ENCODE measurements at regions not wholly inside any gene's neighbourhood (a gene's known extent, or its start where the extent isn't known, plus 50 kb on each side); places are given as distances from the start of the nearest gene placed in this dataset.

DNA sequence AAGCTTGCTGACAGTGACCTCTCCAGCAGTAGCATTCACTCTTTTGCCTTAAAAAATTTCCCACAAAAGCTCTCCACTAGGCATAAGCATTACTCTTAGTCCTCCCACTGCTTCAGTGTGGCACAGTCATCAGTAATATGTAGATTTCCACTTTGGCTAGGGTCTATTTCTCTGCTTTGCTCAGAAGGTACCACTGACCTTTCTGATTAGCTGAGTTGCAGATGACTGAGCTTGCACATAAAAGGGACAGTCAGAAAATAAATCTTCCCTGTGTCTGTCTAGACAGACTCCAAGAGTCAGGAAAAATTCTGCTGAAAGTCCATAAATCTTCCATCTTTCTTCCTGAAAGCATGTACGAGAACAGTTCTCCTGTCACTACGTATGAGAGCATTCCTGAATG is 56.6 kb upstream of the APP start:
- H3K4me3 ChIP-seq (replicated peaks; ENCODE audit: low read depth, low read length): no peak overlapping the region
- TF ChIP-seq, protein P1, sequence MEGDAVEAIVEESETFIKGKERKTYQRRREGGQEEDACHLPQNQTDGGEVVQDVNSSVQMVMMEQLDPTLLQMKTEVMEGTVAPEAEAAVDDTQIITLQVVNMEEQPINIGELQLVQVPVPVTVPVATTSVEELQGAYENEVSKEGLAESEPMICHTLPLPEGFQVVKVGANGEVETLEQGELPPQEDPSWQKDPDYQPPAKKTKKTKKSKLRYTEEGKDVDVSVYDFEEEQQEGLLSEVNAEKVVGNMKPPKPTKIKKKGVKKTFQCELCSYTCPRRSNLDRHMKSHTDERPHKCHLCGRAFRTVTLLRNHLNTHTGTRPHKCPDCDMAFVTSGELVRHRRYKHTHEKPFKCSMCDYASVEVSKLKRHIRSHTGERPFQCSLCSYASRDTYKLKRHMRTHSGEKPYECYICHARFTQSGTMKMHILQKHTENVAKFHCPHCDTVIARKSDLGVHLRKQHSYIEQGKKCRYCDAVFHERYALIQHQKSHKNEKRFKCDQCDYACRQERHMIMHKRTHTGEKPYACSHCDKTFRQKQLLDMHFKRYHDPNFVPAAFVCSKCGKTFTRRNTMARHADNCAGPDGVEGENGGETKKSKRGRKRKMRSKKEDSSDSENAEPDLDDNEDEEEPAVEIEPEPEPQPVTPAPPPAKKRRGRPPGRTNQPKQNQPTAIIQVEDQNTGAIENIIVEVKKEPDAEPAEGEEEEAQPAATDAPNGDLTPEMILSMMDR (IDR thresholded peaks at IDR 0.05; ENCODE audit: low read length, missing control alignments): no peak
- no peak for DNase-seq (ENCODE audit: low read depth)

DNA sequence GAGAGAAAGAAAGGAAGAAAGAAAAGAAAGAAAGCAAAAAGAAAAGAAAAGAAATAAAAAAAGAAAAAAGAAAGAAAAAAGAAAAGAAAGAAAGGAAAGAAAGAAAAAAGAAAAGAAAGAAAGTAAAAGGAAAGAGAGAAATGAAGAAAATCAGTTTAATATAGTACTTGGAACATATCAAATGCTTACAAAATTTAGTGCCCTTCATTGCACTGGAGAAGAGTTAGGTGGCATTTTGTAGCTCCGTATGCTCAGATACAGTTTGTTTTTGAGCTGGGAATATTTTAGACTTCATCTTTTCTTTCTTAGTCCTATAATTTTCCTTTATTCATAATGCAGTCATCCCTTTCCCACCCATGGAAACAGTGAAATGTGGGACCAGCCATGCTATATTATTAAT is 56.2 kb upstream of the APP start:
- no peak for DNase-seq (ENCODE audit: low read depth)
- TF ChIP-seq, protein P1 (IDR thresholded peaks at IDR 0.05; ENCODE audit: low read length, missing control alignments): no peak

DNA sequence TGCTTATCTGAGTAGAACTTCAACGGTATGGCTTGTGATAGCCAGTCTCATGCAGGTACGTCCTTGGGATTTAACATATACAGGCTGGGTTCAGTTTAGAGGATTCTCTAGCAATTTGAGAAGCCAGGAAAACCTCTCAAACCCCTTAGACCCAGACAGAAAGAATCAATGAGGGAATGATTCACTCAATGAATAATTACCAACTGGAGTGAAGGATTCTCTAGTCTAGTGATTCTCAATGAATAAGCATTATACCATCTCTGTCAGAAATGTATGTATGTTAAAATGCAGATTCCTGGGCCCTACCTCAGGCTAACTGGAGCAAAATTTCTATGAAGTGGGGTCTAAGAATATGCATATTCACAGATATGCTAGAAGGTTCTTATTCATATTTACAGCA is 54.5 kb upstream of the APP start:
- TF ChIP-seq, protein P1 (IDR thresholded peaks at IDR 0.05; ENCODE audit: low read length, missing control alignments): no peak
- no peak for DNase-seq (ENCODE audit: low read depth)
- H3K4me3 ChIP-seq (replicated peaks; ENCODE audit: low read depth, low read length): no peak overlapping the region

More for the DNA sequence above, 56.2 kb upstream of the APP start:
- H3K4me3 ChIP-seq (replicated peaks; ENCODE audit: low read depth, low read length): no peak overlapping the region

DNA sequence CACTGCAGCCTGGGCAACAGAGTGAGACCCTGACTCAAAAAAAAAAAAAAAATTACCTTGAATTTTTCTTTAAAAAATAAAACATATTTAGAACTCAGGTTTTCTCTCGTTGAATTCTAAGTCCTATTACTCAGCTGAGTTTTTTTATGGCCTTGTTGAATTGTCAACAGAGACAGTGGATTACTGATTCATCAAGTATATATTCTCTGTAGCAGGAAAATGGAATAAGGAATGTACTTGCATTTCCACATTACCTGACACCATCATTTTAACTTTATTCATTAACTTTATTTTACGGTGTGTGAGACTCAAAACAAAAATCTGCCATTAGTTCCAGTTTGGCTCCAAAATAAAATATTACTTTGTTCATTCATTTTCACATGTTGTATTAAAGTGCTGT is 53.8 kb upstream of the APP start:
- TF ChIP-seq, protein P1 (IDR thresholded peaks at IDR 0.05; ENCODE audit: low read length, missing control alignments): no peak
- DNase-seq (ENCODE audit: low read depth): no peak
- H3K4me3 ChIP-seq (replicated peaks; ENCODE audit: low read depth, low read length): no peak overlapping the region

All from fibroblast of pulmonary artery (primary cell).